ENCODE measurements at regions not wholly inside any gene's neighbourhood (a gene's known extent, or its start where the extent isn't known, plus 50 kb on each side); places are given as distances from the start of the nearest gene placed in this dataset.

DNA sequence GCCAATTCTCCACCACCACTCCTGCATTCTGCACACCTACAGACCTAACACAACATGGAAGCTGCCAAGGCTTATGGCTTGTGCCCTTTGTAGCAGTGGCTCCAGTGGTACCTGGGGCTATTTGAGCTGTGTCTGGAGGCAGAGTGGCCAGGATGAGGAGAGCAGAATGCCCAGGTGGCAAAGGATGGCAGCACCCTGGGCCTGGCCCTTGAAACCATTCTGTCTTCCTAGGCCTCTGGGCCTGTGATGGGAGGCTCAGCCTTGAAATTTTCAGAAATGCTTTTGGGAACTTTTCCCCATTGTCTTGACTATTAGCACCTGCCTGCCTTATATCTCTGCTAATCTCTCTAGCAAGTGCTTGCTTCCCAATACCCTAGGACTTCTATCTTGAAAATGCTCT, 241.7 kb downstream of the TMEM167A start:
- TF ChIP-seq POLR2A (IDR thresholded peaks at IDR 0.05) (no peak), POLR2AphosphoS5 (IDR thresholded peaks at IDR 0.05) (no peak)
- TF ChIP-seq, protein P1, sequence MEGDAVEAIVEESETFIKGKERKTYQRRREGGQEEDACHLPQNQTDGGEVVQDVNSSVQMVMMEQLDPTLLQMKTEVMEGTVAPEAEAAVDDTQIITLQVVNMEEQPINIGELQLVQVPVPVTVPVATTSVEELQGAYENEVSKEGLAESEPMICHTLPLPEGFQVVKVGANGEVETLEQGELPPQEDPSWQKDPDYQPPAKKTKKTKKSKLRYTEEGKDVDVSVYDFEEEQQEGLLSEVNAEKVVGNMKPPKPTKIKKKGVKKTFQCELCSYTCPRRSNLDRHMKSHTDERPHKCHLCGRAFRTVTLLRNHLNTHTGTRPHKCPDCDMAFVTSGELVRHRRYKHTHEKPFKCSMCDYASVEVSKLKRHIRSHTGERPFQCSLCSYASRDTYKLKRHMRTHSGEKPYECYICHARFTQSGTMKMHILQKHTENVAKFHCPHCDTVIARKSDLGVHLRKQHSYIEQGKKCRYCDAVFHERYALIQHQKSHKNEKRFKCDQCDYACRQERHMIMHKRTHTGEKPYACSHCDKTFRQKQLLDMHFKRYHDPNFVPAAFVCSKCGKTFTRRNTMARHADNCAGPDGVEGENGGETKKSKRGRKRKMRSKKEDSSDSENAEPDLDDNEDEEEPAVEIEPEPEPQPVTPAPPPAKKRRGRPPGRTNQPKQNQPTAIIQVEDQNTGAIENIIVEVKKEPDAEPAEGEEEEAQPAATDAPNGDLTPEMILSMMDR (IDR thresholded peaks at IDR 0.05) = no peak
